Endodermal cell (in vitro differentiated cells): ENCODE measurements at regions not wholly inside any gene's neighbourhood (a gene's known extent, or its start where the extent isn't known, plus 50 kb on each side); places are given as distances from the start of the nearest gene placed in this dataset.

Source experiments
- DNase-seq: peaks from one replicate; pipeline ENCODE4 v3.0.0-alpha.2; 2017
- H3K27ac ChIP-seq: 2 replicates; pipeline ENCODE4 v1.5.1; 2013; ENCODE audit warnings: mild to moderate bottlenecking, low read depth, low read length, moderate library complexity
- H3K27me3 ChIP-seq: 2 replicates; pipeline ENCODE4 v1.6.1; 2013; ENCODE audit warnings: mild to moderate bottlenecking, low read length, moderate library complexity; ENCODE audit not compliant: insufficient read depth, control insufficient read depth, poor library complexity, severe bottlenecking
- H3K36me3 ChIP-seq: 2 replicates; pipeline ENCODE4 v1.7.0; 2013; ENCODE audit warnings: mild to moderate bottlenecking, low read length, moderate library complexity; ENCODE audit not compliant: control insufficient read depth, insufficient read depth
- H3K4me1 ChIP-seq: one replicate; pipeline ENCODE4 v1.7.0; 2013; ENCODE audit warnings: low read length; ENCODE audit not compliant: control insufficient read depth, insufficient read depth
- H3K4me3 ChIP-seq: 2 replicates; pipeline ENCODE4 v1.5.1; 2013; ENCODE audit warnings: mild to moderate bottlenecking, low read length, moderate library complexity
- H3K9ac ChIP-seq: 2 replicates; pipeline ENCODE4 v1.6.1; 2013; ENCODE audit warnings: mild to moderate bottlenecking, low read length, moderate library complexity; ENCODE audit not compliant: poor library complexity, severe bottlenecking; ENCODE audit errors: extremely low read depth
- H3K9me3 ChIP-seq: 2 replicates; pipeline ENCODE4 v1.6.1; 2013; ENCODE audit warnings: mild to moderate bottlenecking, low read length, moderate library complexity; ENCODE audit not compliant: control insufficient read depth
- H3K27ac Mint-ChIP-seq: 2 replicates; pipeline ENCODE4 v1.8.0; 2020; ENCODE audit warnings: mixed read lengths
- H3K27me3 Mint-ChIP-seq: 2 replicates; pipeline ENCODE4 v1.8.0; 2021; ENCODE audit warnings: mild to moderate bottlenecking, mixed read lengths; ENCODE audit not compliant: insufficient read depth
- H3K36me3 Mint-ChIP-seq: 2 replicates; pipeline ENCODE4 v1.8.0; 2020; ENCODE audit warnings: low read depth, mixed read lengths
- H3K4me1 Mint-ChIP-seq: 2 replicates; pipeline ENCODE4 v1.8.0; 2020; ENCODE audit warnings: mixed read lengths
- H3K4me3 Mint-ChIP-seq: 2 replicates; pipeline ENCODE4 v1.8.0; 2020; ENCODE audit warnings: mild to moderate bottlenecking, moderate library complexity, mixed read lengths
- H3K9me3 Mint-ChIP-seq: 2 replicates; pipeline ENCODE4 v1.8.0; 2020; ENCODE audit warnings: mild to moderate bottlenecking, mixed read lengths
- WGBS, 2 experiments: methylation state at CpG; one replicate each; pipeline versions ENCODE4 v1.1.5 to v1.1.7; 2013; ENCODE audit warnings: missing lambda C conversion rate in 2 of 2, mixed read lengths in 1 of 2; ENCODE audit not compliant: insufficient coverage in 1 of 2, insufficient read length in 1 of 2; 5-methylcytosine and 5-hydroxymethylcytosine counted together
- TF ChIP-seq, protein P1 (sequence below): fragments of 200-600 bp; sonication (generic); conservative IDR thresholded peaks from 2 replicates; pipeline ENCODE4 v1.5.0; 2021; ENCODE audit warnings: antibody characterized with exemption, mild to moderate bottlenecking

DNA sequence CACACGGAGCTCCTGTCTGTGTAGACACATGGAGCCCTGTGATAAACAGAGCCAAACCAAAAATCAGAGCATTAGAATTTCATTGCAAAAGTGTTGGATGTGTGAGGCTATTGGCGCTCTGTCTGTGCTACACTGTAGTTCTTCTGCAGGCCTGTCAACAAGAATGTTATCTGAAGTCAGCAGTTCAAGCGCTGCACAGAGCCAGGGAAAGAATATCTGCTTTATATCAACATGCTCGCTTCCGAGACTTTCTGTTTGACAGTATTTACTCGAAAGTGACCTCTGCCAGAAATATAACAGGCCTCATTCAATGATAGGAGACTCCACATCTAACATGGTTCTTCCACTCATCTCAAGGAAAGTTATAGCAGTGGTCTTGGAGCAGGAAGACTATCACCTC is 118.3 kb downstream of the CCER1 start:
- Mint-ChIP-seq H3K27me3 (no peaks in the 10 kb centered on the region), H3K9me3 (no peaks in the 10 kb centered on the region), H3K4me1 (peaks cover 7% of the 10 kb centered on the region), H3K4me3 (no peak overlapping the region), H3K36me3 (no peaks in the 10 kb centered on the region), H3K27ac (no peak overlapping the region)
- Histone ChIP-seq H3K4me1 (no peaks in the 10 kb centered on the region), H3K4me3 (no peak overlapping the region), H3K27me3 (no peaks in the 10 kb centered on the region), H3K27ac (no peak overlapping the region), H3K9ac (no peak overlapping the region), H3K9me3 (no peaks in the 10 kb centered on the region), H3K36me3 (no peaks in the 10 kb centered on the region)
- TF ChIP-seq, protein P1, sequence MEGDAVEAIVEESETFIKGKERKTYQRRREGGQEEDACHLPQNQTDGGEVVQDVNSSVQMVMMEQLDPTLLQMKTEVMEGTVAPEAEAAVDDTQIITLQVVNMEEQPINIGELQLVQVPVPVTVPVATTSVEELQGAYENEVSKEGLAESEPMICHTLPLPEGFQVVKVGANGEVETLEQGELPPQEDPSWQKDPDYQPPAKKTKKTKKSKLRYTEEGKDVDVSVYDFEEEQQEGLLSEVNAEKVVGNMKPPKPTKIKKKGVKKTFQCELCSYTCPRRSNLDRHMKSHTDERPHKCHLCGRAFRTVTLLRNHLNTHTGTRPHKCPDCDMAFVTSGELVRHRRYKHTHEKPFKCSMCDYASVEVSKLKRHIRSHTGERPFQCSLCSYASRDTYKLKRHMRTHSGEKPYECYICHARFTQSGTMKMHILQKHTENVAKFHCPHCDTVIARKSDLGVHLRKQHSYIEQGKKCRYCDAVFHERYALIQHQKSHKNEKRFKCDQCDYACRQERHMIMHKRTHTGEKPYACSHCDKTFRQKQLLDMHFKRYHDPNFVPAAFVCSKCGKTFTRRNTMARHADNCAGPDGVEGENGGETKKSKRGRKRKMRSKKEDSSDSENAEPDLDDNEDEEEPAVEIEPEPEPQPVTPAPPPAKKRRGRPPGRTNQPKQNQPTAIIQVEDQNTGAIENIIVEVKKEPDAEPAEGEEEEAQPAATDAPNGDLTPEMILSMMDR = no peak
- no peak for DNase-seq
- WGBS, 2 experiments = 97 to 98% methylated on average over 6 of the region's 6 CpGs

- H3K27ac Mint-ChIP-seq = no peak overlapping the region
- H3K4me3 Mint-ChIP-seq = no peak overlapping the region
- H3K9me3 Mint-ChIP-seq = no peaks in the 10 kb centered on the region
- H3K36me3 ChIP-seq = no peaks in the 10 kb centered on the region
- DNase-seq = no peak
- TF ChIP-seq, protein P1 = no peak
- no peak overlapping the region for H3K27ac ChIP-seq
- H3K36me3 Mint-ChIP-seq = no peaks in the 10 kb centered on the region
- no peaks in the 10 kb centered on the region for H3K4me1 ChIP-seq
- no peak overlapping the region for H3K9ac ChIP-seq
- no peak overlapping the region for H3K4me3 ChIP-seq
- no peaks in the 10 kb centered on the region for H3K9me3 ChIP-seq
- no peaks in the 10 kb centered on the region for H3K27me3 ChIP-seq
- H3K27me3 Mint-ChIP-seq = no peaks in the 10 kb centered on the region
- WGBS, 2 experiments = 81 to 92% methylated on average over 2 of the region's 2 CpGs
- H3K4me1 Mint-ChIP-seq = peaks cover 8% of the 10 kb centered on the region
These were observed 121.7 kb downstream of the CCER1 start for GRCh38 chr12:90833228-90833627.

GRCh38 chr12:90832427-90832826 is 122.5 kb downstream of the CCER1 start:
- Histone ChIP-seq H3K27me3 (no peaks in the 10 kb centered on the region), H3K9ac (no peak overlapping the region), H3K27ac (no peak overlapping the region), H3K9me3 (no peaks in the 10 kb centered on the region), H3K36me3 (no peaks in the 10 kb centered on the region), H3K4me1 (no peaks in the 10 kb centered on the region), H3K4me3 (no peak overlapping the region)
- Mint-ChIP-seq H3K36me3 (no peaks in the 10 kb centered on the region), H3K9me3 (no peaks in the 10 kb centered on the region), H3K27ac (no peak overlapping the region), H3K27me3 (no peaks in the 10 kb centered on the region), H3K4me1 (peaks cover 11% of the 10 kb centered on the region), H3K4me3 (no peak overlapping the region)
- 88 to 96% methylated on average over 2 to 3 of the region's 3 CpGs for WGBS, 2 experiments
- TF ChIP-seq, protein P1 = no peak
- no peak for DNase-seq
